ENCODE measurements at regions not wholly inside any gene's neighbourhood (a gene's known extent, or its start where the extent isn't known, plus 50 kb on each side); places are given as distances from the start of the nearest gene placed in this dataset.

DNA sequence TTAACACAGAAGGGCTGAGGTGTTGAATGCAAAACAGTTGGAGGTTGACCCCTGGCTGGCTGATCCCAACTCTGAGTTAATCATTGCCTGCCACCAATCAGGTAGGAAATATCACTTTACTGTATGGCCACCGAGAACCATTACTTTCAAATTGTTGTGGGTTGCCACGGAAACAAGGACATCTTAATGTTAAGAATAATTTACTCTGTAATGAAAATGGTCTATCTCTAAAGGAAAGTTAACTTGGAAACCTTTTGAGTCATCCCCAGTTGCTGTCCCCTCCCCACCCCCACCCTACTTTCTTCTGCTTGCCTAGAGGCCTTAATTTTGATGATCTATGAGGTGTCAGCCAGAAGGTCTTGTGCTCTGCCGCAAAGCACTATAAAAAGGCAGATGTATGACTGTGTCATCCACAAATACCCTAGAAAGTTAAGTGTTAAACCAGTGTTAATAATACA lies 78.7 kb upstream of the SNRK start:
- DNase-seq (ENCODE audit: low spot score), result peak; percentile 80

DNA sequence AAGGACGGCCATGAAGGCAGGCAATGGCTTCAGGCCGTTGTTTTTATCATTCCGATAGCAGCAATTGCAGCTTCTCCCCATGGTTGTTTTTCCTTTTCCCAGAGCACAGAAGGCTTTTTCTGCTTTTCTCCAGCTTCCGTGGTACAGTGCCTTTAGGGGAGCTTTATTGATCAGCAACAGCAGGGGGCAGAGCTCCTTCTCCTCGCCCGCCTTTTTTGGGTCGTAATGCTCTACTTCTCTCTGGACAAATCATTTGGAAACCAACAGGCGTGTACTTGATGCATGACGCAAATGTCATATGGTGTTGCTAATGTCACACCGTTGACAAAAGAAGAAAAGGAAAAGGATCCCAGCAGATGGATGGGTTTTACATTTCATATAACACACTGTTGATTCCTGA lies 79.7 kb upstream of the SNRK start:
- DNase-seq (ENCODE audit: low spot score), result no peak

- no peak for DNase-seq (ENCODE audit: low spot score)
Observed at GRCh38 chr3:43206105-43206504, 80.2 kb upstream of the SNRK start.

GRCh38 chr3:43203022-43203421 lies 83.3 kb upstream of the SNRK start:
- no peak for DNase-seq (ENCODE audit: low spot score)

DNA sequence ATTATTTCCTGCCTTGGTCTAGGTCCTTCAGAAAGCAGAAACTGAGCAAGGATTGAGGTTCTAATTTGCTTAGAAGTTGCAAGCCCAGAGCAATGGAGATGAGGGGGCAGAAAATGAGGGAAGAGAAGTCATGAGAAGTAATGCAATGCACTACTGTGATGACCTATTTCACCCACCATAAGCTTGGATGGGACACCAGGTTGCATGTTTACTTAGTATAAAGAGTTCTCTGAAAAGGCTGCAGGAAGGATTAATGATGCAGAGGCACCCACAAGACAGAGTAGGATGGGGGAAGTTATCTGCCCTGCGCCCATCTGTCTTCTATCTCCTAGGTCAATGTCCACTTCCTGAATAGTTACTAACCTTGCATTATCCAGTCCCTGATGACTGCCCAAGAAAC lies 84.8 kb upstream of the SNRK start:
- no peak for DNase-seq (ENCODE audit: low spot score)

- no peak for DNase-seq (ENCODE audit: low spot score)
Observed at GRCh38 chr3:43199645-43200306, 86.6 kb upstream of the SNRK start.

DNA sequence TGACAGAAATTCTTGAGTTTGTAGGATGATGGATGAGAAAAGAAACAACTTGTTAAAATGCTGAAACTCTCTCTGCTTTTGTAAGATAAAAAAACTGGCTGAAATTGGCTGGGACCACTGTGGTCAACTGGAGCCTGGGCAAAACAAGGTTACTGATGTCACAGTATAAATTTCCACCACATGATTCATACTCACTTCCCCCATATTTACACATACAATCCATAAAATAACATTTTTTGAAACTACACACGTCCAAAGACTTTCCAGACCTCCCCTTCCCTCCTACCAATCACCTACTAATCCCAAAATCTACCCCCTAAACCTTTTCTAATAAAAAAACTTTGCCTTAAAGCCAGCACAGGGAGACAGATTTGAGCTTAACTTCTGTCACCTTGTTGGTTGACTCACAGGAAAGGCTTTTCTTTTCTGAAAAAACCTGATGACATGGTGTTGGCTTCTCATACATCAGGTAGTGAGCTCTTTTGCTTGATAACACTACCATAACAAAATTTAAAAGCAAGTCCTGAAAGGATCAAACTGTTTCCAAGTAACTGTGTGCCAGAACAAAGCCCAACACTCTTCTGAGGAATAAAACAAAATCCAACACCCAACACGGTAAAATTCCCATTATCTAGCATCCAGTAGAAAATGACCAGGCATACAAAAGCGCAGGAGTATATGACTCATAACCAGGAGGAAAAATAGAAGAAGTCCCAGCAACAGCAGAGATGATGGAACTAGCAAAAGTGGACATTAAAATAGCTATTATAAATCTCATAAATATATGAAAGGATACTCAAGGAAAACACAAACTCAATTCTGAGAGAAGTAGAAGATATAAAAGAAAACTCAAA lies 87.3 kb upstream of the SNRK start:
- peak; percentile 56 for DNase-seq (ENCODE audit: low spot score)

- DNase-seq (ENCODE audit: low spot score), result no peak
Observed at GRCh38 chr3:43198301-43198700, 88.0 kb upstream of the SNRK start.

- no peak for DNase-seq (ENCODE audit: low spot score)
Observed at GRCh38 chr3:43197181-43197580, 89.2 kb upstream of the SNRK start.

- DNase-seq (ENCODE audit: low spot score), result no peak
Observed at GRCh38 chr3:43196721-43197120, 89.6 kb upstream of the SNRK start.

- DNase-seq (ENCODE audit: low spot score), result no peak
Observed at GRCh38 chr3:43195115-43195498, 89.2 kb upstream of the POMGNT2 start.

- no peak for DNase-seq (ENCODE audit: low spot score)
Observed at GRCh38 chr3:43194490-43195114, 88.7 kb upstream of the POMGNT2 start.

GRCh38 chr3:43194069-43194468 lies 88.2 kb upstream of the POMGNT2 start:
- no peak for DNase-seq (ENCODE audit: low spot score)

DNA sequence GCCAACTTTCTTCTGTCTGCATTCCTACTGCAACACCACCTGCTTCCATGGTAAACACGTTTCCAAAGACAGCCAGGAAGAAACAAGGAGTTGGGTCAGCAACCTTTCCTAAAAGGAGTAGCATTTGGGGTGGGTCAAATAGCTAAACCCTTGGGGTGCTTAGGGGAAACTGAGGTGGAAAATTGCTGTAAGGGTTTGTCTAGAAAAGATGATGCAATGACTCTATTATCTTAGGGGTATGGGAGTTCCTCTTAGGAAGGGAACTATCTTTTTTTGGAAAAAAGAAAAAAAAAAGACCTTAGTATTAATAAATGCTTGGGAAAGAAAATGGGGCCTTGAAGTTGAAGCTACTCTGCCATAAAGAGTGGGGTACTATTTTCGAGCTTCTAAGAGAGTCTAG lies 86.1 kb upstream of the POMGNT2 start:
- DNase-seq (ENCODE audit: low spot score), result no peak

DNA sequence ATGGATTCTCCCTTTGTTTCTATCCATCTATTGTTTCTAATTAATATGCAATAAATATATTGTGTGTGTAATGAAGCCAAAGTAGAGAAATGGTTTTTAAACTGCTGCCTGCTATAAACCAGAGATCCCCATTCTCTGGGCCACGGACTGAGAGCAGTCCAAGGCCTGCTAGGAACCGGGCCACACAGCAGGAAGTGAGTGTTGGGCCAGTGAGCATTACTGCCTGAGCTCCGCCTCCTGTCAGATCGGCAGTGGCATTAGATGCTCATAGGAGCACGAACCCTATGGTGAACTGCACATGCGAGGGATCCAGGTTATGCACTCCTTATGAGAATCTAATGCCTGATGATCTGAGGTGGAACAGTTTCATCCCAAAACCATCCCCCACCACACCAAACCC lies 85.2 kb upstream of the POMGNT2 start:
- DNase-seq (ENCODE audit: low spot score), result no peak

DNA sequence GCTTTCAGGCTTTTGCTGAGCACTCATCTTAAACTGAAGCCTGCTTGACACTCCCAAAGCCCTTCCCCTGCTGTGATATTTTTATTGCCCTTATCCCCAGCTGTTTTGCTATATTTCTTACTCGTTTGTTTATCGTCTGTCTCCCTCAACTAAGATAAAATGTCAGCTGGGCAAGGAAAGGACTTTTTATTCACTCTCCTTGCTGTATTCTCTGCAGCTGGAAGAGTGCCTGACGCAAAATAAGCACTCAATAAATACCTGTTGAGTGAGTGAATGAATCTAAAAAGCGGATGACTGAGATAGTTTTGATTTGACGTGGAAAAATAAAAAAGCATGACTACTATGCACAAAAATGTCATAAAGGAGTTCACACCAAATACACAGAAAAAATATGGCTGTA lies 84.8 kb upstream of the POMGNT2 start:
- no peak for DNase-seq (ENCODE audit: low spot score)

- no peak for DNase-seq (ENCODE audit: low spot score)
Observed at GRCh38 chr3:43187836-43188479, 82.1 kb upstream of the POMGNT2 start.

DNA sequence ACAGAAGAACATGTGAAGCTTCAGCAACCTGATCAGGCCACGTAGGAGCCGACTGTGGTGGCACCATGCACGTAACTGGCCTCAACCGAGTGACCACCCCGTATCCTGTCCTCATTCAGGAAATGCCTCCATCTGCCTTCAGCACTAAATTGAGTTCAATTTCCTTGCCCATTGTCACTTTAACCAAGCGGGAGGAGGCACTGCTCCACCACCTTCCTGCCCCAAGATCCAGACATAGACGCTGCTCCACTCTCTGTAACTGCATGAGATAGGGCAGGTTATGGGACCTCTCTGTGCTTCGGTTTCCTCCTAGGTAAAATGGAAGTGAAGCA lies 80.1 kb upstream of the POMGNT2 start:
- DNase-seq (ENCODE audit: low spot score), result no peak

GRCh38 chr3:43185274-43185982 lies 79.5 kb upstream of the POMGNT2 start:
- DNase-seq (ENCODE audit: low spot score), result no peak

GRCh38 chr3:43183456-43183855 lies 77.6 kb upstream of the POMGNT2 start:
- no peak for DNase-seq (ENCODE audit: low spot score)

DNA sequence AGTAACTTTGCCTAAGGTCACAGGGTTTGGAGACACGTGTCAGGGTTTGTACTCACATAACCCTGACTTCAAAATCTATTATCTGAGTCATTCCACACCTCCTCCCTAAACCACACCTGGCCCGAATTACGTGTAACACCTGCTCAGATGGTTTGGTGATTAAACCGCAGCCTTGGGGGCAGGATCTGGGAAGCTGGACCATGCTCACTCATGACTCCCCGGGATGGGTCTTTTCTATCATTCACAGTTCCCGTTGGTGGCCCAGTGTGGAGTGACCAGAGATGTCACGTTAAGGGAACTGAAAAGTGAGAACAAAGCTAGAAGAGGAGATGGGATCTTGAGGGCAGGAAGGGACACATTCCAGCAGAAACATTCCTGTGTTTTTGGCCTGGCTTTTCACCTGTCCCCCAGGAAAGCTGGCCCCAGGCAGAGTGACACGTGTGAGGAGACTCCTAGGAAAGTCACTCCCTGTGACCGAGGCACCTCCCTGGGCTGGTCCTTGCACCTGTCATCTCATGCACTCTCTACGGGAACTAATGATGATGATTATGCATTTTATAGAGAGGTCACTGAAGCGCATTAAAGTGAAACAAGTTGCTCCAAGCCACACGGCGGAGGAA lies 75.4 kb upstream of the POMGNT2 start:
- peak; percentile 79 for DNase-seq (ENCODE audit: low spot score)

DNA sequence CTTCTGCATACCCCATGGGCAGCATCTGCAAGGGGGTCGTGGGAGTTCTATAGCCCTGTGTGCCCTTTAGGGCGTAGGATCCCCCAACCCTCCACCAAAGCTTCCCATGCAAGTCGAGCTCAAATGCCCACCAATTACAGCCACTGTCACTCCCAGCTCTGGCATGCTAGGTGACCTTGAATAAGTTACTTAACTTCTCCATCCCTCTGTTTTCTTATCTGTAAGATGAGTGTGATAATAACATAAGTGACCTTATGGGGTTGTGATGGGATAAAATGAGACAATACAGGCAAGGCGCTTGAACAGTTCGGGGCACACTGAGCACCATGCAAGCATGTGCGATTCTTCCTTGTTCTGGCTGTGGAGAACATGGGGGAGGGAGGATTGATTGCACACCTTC lies 74.8 kb upstream of the POMGNT2 start:
- no peak for DNase-seq (ENCODE audit: low spot score)
